HUDEP-2 (cell line): ENCODE measurements at regions not wholly inside any gene's neighbourhood (a gene's known extent, or its start where the extent isn't known, plus 50 kb on each side); places are given as distances from the start of the nearest gene placed in this dataset.

Experiments
- DNase-seq, 76 experiments: peaks; one replicate each; lab custom pipeline; 2025; ENCODE audit not compliant: unreplicated experiment in 76 of 76; lab: John Stamatoyannopoulos, UW

DNA sequence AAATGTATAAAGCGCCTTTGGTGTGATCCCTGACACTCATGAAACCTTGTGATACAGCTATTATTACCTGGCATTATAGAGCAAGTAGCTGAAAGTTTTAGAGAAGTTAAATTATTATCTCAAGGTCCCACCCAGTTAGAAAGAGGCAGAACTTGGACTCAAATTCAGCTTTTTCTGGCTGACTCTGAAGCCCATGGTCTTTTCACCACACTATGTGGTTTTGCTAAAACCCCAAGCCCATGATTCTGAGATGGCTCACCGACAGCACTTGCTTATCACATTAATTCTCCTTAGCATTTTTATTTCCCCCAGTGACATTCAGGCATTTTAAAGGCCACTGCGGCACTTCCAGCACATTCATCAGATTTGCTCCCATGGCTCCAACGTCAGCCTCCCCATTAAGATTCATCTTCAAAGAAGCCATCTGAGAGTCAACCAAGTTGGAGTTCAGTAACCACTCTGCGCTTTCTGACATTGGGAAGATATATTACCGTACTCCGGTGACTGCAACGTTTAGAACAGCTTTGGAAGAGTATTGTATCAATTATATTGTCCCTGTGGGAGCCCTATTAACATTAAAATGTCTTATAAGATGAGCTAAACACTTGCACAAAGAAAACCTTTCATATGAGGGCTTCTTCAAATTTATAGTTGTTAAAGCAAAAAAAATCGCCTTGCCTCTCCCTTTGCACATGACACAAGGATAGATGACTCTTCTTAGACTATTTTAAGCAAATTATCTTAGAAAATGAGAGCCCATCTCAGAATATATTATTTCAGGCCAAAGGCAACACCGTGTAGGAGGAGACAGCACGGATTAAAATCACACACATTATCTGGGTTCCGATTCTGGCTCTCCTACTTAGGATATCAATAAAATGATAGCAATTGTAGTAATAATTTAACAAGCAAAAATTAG, 638.1 kb downstream of the ACTL7B start:
- no peak for DNase-seq

DNA sequence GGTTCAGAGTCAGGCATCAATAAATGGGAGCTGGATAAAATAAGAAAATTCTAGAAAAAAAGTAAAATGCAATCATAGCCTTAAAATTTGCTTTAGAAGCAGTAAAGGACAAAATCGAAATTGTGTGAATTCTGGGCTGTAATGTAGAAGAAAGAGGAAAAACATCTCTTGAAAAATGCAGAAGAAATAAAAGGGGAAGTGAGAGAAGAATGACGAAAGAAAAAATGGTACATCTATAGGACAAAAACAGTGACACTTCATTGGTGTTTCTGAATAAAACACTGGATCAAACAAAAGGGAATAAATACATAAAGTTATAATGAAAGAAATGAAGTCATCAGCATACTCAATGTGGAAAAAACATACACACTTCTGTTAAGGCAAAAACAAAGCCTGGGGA, 642.3 kb downstream of the ACTL7B start:
- DNase-seq: no peak

GRCh38 chr9:108212184-108212583, 643.6 kb downstream of the ACTL7B start:
- no peak for DNase-seq

DNA sequence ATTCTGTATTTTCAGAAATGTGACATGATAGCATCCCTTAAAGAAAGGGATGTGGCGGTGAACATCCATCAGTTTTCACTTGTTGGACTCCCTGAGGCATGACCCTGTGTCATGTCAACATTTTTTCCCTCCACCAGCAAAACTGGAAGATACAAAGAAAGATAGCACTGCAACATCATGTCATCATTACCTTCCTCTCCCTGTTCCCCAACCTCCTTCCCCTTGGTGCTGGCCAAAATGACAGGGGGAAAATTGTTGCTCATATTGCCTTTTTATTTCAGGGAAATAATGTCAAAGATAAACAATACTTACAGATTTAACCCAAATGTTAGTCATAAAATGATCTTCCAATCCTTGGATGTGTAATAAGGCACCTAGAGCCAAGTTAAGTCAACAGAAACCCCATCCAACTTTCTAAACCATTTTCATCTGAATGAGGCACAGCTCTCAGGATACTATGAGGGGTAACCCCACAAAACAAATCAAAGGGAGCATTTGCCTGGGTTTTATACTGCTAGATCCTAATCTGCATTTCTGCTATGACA, 644.3 kb downstream of the ACTL7B start:
- DNase-seq: no peak

DNA sequence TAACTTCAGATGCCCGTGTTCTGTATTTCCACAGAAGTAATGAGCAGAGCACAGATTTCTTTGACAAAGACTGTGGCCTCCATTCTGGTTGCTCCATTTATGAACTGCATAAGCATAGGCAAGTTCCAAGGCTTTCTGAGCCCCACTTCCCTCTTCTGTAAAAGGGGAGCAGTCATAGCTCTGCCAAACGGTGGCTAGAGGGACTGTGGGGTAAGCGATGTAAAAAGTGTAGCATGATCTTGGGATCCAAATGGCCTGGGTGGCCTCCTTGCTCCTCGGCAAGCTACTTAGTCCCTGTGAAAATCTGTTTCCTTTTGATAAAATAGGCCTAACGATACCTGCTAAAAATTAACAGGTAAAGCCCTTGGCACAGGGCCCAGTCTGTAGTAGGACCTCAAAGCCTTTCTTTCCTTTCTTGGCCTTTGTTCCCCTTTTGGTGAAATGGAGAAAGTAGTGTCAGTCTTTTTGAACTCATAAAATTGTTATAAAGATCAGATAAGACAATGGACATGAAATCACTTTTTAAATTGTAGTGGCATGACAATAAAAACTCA, 646.6 kb downstream of the ACTL7B start:
- no peak for DNase-seq

- no peak for DNase-seq
Measured at GRCh38 chr9:108207561-108208165, 648.1 kb downstream of the ACTL7B start.

DNA sequence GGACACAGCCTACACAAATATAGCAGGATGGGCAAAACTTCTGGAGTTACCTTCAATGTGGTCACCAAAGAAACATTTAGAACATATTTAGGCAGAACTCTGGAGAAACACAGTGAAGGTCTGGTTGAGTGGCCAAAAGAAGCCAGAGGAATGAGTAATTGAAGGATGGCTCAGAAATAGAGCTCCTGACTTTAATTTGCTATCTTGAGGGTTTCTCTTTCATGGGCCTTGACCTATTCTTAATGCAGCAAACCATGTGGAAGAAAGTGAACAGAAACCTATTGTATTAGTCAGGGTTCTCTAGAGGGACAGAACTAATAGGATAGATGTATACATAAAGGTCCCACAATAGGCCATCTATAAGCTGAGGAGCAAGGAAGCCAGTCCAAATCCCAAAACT, 650.5 kb downstream of the ACTL7B start:
- DNase-seq: no peak

DNA sequence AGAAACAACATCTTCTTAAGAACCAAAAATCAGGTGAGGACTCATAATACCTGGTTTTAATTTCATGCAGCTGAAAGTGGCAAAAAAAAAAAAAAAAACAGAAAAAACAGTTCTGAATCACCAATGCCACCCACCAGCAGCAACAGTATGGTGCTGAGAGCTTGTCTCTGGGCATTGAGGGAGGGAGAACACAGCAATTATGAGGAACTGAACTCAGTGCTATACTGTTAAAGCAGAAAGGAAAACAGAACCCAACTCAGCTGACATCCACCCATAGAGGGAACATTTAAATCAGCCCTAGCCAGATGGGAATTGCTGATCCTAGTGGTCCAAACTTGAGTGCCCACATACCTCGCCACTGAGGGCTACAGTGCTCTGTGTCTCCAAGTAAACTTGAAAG, 657.9 kb downstream of the ACTL7B start:
- no peak for DNase-seq

DNA sequence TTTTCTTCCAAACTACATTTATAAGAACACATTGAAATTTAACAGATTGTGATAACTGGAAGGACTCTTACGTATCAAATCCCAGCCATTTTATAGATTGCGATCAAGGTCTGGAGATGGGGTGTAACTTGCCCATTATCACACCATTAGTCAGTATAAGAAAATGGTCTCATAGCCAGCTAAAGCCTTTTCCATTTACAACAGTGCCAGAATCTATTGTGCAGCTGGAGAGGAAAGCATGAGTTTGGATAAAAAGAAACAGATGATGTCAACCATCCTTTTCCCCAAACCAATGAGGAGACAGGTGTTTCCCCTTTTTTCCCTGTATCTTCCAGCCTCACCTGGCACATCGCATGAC, 658.8 kb downstream of the ACTL7B start:
- DNase-seq: no peak

- no peak for DNase-seq
Measured at GRCh38 chr9:108196332-108197007, 659.3 kb downstream of the ACTL7B start.

DNA sequence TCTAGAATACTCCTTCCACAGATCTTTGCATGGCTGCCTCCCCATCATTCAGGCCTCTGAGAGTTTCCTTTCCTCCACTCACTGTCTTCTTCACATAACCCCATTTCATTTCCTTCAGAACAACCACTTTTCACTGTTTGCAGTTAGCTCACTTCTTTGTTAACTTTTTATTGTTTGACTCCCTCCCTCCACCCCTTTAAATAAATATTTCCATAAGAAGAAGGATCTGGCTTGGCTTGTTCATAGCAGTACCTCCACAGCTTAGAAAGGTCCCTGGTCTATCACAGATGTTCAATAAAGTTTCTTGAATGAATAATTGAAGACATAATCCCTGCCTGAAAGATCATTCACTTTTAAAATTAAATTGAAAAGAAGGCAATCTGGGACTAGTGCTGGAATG, 661.6 kb downstream of the ACTL7B start:
- DNase-seq: no peak

DNA sequence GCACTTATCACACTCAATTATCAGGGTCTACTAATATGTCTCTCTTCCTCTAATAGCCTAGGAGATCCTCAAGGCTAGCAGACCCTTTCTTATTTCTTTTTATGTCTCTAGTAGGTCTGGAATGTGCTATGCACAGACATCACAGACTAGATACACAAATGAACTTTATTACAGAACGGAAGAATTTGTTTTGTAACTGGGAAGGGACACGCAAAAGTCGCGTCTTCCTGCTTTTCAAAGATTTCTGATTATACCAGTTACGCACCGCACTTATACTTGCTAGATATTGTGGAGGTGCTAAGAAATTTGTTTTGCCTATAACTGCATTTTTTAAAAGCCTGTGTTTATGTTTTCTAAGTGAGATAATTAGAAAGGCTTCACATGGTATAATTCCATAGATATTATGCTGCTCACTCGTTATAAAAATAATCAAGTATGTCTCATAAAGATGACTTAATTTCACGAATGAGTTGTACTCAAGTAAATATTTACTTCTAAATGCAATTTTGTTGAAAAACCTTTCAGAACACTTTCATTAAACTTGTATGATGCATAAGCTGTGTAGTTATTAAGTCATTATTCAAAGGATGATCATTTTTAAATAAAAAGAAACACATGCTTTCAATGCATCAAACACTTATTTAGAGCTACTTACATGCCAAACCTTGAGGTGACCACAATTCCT, 662.6 kb downstream of the ACTL7B start:
- DNase-seq: no peak

GRCh38 chr9:108191065-108191464, 664.7 kb downstream of the ACTL7B start:
- DNase-seq: no peak

DNA sequence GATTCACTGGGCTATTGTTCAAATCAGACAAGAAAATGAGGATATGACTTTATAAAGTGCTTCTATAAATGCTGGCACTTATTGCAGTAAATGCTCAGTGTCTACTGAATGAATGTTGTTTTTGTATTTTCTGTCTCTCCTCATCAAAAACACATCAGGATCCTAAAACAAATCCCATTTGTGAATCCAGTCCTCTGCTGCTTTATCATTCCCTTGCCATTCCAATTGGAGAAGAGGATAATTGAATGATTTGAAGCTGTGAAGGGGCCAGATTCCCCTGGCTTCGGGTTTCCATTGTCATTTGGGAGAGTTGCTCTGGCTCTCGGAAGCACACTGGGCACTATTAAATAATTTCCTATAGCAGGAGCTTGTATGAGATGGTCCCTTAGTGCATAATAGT, 666.8 kb downstream of the ACTL7B start:
- DNase-seq: no peak

DNA sequence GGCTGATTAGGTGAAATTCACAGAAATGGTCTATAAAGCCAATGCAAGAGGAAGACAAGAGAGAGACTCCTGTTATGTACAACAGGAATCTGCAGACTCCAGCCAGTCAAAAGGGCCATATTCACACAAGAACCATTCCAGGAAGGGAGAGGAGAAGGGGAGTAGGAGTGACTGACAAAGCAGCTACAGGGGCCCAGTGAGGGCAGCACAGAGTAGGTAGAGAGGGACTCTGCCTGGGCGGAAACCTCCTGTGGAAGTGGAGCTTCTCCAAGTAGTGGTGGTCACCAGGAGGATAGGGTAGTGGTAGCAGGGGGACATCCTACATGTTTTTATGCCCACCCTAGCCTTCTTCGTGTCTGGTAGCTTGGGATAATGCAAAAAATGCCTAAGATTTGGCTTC, 667.3 kb downstream of the ACTL7B start:
- no peak for DNase-seq

DNA sequence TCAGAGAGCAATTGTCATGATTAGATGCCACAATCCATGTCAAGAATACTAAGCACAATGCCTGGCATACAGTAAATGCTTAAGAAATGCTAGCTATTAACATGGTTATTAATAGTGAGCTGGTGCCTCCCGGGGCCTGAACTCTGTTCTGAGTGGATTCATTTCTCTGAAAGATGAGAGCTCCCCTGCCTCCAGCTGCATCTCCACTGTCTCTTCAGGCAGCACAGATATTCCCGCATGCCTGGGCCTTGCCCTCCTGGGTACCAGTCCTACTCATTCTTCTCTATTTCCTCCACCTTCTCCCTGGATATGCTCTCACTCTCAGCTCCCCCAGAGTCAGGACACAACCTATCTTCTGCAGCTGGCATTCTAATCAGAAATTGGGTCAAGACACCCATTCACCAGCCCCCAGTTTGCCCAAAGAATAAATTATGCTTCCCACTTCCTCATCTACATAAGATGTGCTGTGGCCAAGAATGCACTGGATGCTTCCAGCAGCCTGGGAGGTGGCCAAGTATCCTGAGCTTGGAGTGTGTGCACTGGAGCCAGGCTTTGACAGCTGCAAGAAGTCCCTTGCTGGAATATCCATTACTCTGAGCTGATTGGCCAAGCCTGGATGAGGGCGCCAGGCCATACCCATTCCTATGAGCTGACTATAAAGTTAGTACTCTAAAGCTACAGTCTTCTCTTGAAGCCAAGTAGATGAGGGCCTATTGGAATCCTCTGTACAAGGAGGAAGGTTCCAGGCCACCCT, 669.0 kb downstream of the ACTL7B start:
- no peak for DNase-seq

DNA sequence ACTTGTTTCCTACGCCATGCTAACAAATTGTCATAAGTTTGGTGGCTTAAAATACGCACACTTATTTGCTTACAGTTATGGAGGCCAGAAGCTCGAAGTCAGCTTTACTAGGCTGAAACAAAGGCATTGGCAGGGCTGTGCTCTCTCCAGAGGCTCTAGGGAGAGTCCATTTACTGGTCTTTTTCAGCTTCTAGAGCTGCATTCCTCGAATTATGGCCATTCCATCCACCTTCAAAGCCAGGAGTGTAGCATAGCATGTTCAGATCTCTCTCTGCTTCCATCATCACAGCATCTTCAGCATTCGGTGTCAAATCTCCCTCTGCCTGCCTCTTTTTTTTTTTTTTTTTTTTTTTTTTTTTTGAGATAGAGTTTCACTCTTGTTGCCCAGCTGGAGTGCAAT, 670.2 kb downstream of the ACTL7B start:
- no peak for DNase-seq

- DNase-seq: no peak
Measured at GRCh38 chr9:108184941-108185340, 670.8 kb downstream of the ACTL7B start.

DNA sequence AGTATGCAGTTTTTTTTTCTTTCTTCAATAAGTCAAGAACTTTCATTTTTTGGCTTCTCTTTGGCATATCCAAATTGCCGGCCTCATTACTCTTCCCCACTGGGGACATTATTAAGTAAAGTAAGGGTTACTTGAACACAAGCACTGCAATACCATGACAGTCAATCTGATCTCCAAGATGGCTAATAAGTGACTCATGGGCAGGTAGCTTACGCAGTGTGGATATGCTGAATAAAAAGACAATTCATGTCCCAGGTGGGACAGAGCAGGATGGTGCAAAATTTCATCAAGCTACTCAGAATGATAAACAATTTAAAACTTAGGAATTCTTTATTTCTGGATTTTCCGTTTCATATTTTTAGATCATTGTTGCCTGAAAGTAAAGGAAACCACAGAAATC, 671.8 kb downstream of the ACTL7B start:
- DNase-seq: no peak

DNA sequence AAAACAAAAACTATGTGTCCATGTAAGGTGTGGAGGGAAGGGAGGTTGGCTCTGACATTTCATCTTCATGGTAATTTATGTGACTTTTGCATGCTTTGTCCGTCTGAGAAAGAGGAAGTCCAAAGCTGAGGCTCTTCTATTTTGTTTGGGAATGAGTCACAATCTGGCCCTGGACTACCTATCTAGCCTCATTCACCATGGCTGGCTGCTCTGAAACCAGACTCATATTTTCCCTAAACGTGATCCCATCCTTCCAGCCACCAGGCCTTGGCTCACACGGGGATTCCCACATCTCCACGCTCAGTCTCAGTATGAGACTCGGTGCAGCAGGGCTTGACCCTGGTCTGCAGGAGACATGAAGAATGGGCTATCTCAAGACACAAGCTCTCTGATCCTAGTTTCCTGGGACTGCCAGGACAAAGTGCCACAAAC, 672.8 kb downstream of the ACTL7B start:
- no peak for DNase-seq
